Pancreas (tissue), 10 donors: ENCODE measurements at regions not wholly inside any gene's neighbourhood (a gene's known extent, or its start where the extent isn't known, plus 50 kb on each side); places are given as distances from the start of the nearest gene placed in this dataset.

ENCODE experiments used
- ATAC-seq, 4 donors: fragments of 200-7000 bp; cut with Tn5 transposase; one replicate each; pipeline versions ENCODE4 v1.8.0 to v1.9.1; 2020; ENCODE audit warnings: mild to moderate bottlenecking in 4 of 4, moderate library complexity in 4 of 4
- DNase-seq, 6 donors: peaks; one replicate each; pipeline ENCODE4 v3.0.0-alpha.2; 2020
- FAIRE-seq: peaks from 2 replicates; lab custom pipeline; 2012; peaks lifted over from hg19 to GRCh38; lab: Jason Lieb, UNC
- H3K27ac ChIP-seq, 4 donors: fragments of 200-600 bp; sonication (generic); 1 replicate in 3 of 4; 2 replicates in 1 of 4; pipeline versions ENCODE4 v1.5.0 to v1.8.0; 2020
- H3K27me3 ChIP-seq, 4 donors: fragments of 200-600 bp; one replicate each; pipeline ENCODE4 v1.8.0; 2021
- H3K36me3 ChIP-seq, 3 donors: fragments of 200-600 bp; sonication (generic) in 1 of 3; one replicate each; pipeline versions ENCODE4 v1.5.0 to v1.8.0; 2020 to 2021
- H3K4me1 ChIP-seq, 3 donors: fragments of 200-600 bp; one replicate each; pipeline ENCODE4 v1.8.0; 2021
- H3K4me3 ChIP-seq, 4 donors: fragments of 200-600 bp; sonication (generic) in 2 of 4; one replicate each; pipeline versions ENCODE4 v1.5.0 to v1.8.0; 2020 to 2021
- H3K9me3 ChIP-seq, 4 donors: fragments of 200-600 bp; one replicate each; pipeline ENCODE4 v1.8.0; 2021
- WGBS, 2 donors: extraction: QIAGEN DNeasy Blood & Tissue Kit; methylation state at CpG; one replicate each; pipeline ENCODE4 v1.1.7; 2013; 5-methylcytosine and 5-hydroxymethylcytosine counted together
- intact Hi-C, 3 donors: fragments of 100-400 bp; cut with DNase I; formaldehyde crosslinking; loops; one replicate each; pipeline versions ENCODE4 v1.11.1 to v1.14.2; 2022
- TF ChIP-seq, protein P1 (sequence below), 4 donors: fragments of 200-600 bp; sonication (generic) in 3 of 4; IDR thresholded peaks; one replicate each; pipeline versions ENCODE4 v1.5.0 to v1.8.0; 2021; ENCODE audit warnings: antibody characterized with exemption in 4 of 4
- donor health status: healthy with polysubstance abuse.
- donor health status: DM: no; HTN: no; CAD: no; lungs with moderate emphysema.
- donor health status: DM: no; HTN: no; CAD: no.
- donor health status: control.
- donor health status: control.
- donor health status: Bipolar disorder and iron deficiency.
- donor health status: DM: yes; HTN: yes; CAD: no.
- donor health status: DM: no; HTN: no; CAD: no.
- donor health status: DM: no; HTN: no; CAD: no.
- donor health status: DM: yes; HTN: yes; CAD: no.

DNA sequence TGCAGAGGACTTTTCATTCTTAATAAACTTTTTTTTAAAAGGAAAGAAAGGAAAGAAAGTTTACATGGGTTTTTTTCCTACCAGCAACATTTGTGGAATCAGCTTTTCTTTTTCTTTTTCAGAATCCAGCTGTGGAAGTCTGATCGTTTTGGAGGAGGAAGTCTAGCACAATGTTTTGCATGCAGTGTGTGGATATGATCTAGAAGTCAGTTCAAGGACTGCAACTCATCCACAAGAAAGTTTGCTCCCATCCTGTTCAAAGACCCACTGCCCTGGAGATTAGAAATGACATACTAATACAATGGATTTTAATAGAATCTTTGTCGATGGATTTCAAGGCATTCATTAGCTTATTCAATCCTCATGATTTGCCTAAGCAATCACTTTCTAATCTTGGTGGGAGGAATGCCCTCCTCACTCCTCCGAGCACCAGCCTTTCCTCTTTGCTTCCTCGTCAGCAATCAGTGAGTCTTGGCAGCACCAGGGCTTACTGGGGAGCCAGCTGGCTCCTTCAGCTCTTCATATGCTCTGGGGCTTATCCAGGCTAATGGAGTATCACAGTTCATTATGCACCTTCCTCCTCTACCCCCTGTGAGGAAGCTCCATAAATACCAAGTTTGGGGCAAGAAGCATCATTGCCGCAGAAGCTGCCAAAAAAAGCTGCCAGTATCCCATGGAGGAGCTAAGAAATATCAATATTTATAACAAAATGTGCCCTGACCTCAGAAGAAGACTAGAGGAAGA is 392.3 kb upstream of the PKN2 start:
- intact Hi-C loops = no loop called here
- Histone ChIP-seq H3K9me3 (no peaks in the 10 kb centered on the region), H3K27ac (no peak overlapping the region), H3K4me1 (peaks cover 0 to 7% (median 4%) of the 10 kb centered on the region in 3 donors), H3K4me3 (no peak overlapping the region), H3K36me3 (no peaks in the 10 kb centered on the region), H3K27me3 (no peaks in the 10 kb centered on the region)
- DNase-seq (peak in 1 of 6 donors; percentile 4), FAIRE-seq (no peak), ATAC-seq (peak in 2 of 4 donors; percentile 45 to 62)
- 57 to 62% methylated on average over 5 of the region's 5 CpGs for WGBS, 2 donors
- TF ChIP-seq, protein P1, sequence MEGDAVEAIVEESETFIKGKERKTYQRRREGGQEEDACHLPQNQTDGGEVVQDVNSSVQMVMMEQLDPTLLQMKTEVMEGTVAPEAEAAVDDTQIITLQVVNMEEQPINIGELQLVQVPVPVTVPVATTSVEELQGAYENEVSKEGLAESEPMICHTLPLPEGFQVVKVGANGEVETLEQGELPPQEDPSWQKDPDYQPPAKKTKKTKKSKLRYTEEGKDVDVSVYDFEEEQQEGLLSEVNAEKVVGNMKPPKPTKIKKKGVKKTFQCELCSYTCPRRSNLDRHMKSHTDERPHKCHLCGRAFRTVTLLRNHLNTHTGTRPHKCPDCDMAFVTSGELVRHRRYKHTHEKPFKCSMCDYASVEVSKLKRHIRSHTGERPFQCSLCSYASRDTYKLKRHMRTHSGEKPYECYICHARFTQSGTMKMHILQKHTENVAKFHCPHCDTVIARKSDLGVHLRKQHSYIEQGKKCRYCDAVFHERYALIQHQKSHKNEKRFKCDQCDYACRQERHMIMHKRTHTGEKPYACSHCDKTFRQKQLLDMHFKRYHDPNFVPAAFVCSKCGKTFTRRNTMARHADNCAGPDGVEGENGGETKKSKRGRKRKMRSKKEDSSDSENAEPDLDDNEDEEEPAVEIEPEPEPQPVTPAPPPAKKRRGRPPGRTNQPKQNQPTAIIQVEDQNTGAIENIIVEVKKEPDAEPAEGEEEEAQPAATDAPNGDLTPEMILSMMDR (IDR thresholded peaks at IDR 0.05) = no peak

DNA sequence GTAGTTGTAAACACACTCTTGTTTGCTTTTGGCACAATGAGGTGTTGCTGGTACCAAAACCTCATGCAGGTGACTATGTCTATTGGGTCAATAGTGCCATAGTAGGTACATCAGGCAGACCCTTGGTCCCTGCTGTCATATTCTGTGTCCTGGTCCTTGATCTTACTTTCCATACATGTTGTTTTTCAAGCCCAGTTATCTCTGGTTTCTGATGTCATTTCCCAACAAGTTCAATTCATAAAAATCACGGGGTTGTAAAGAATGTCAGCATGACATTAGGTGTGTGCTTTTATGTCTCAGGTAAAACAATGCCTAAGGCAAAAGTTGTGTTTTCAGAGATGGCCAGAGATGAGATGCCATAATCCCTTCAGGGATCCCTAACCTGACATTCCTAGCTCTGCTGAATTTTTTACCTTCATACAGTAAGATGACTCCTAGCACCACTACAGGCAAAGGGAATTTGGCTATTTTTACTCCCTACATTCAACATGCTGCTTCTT is 390.3 kb upstream of the PKN2 start:
- H3K4me3 ChIP-seq = no peak overlapping the region
- 84 to 91% methylated on average over 1 of the region's 1 CpG for WGBS, 2 donors
- no peak for FAIRE-seq
- H3K27me3 ChIP-seq = no peaks in the 10 kb centered on the region
- intact Hi-C loops = no loop called here
- TF ChIP-seq, protein P1 (IDR thresholded peaks at IDR 0.05) = no peak
- peaks cover 0 to 7% (median 4%) of the 10 kb centered on the region in 3 donors for H3K4me1 ChIP-seq
- H3K36me3 ChIP-seq = no peaks in the 10 kb centered on the region
- no peak for DNase-seq
- no peaks in the 10 kb centered on the region for H3K9me3 ChIP-seq
- no peak overlapping the region for H3K27ac ChIP-seq
- ATAC-seq = no peak

- FAIRE-seq = no peak
- 91 to 96% methylated on average over 2 of the region's 2 CpGs for WGBS, 2 donors
Measured at GRCh38 chr1:88296227-88296626, 387.8 kb upstream of the PKN2 start.

GRCh38 chr1:88296642-88297041 is 387.4 kb upstream of the PKN2 start:
- Histone ChIP-seq H3K9me3 (no peaks in the 10 kb centered on the region), H3K4me1 (no peaks in the 10 kb centered on the region), H3K27me3 (no peaks in the 10 kb centered on the region), H3K36me3 (no peaks in the 10 kb centered on the region), H3K27ac (no peak overlapping the region), H3K4me3 (no peak overlapping the region)
- intact Hi-C loops = no loop called here
- WGBS, 2 donors = 85 to 90% methylated on average over 2 of the region's 2 CpGs
- ATAC-seq = no peak
- TF ChIP-seq, protein P1 (IDR thresholded peaks at IDR 0.05) = no peak
- no peak for DNase-seq
- no peak for FAIRE-seq

More at GRCh38 chr1:88296227-88296626, 387.8 kb upstream of the PKN2 start:
- intact Hi-C loops = no loop called here
- TF ChIP-seq, protein P1 (IDR thresholded peaks at IDR 0.05) = no peak
- DNase-seq (no peak), ATAC-seq (no peak)
- Histone ChIP-seq H3K4me1 (no peaks in the 10 kb centered on the region), H3K4me3 (no peak overlapping the region), H3K9me3 (no peaks in the 10 kb centered on the region), H3K27me3 (no peaks in the 10 kb centered on the region), H3K36me3 (no peaks in the 10 kb centered on the region), H3K27ac (no peak overlapping the region)

DNA sequence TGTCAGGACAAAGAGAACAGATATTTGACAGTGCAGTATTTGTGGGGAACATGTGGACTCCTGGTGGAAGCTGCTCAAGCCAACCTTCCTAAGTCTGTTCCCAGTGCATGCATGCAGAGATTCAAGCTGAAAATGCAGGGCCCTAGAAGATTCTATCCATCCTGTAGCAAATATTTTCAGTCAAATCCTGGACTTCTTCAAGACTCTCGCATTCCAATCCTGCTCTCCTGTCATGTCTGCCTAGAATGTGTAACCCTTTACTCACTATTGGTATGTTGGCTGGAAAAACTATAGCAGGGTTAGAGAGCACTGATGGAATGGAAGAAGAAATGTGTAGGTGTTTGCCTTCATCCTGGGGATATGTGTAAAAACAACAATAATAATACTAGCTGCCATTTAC is 385.6 kb upstream of the PKN2 start:
- intact Hi-C loops = no loop called here
- FAIRE-seq (no peak), ATAC-seq (no peak), DNase-seq (no peak)
- no peak overlapping the region for H3K4me3 ChIP-seq
- no peaks in the 10 kb centered on the region for H3K27me3 ChIP-seq
- WGBS, 2 donors = 71 to 88% methylated on average over 1 of the region's 1 CpG
- no peaks in the 10 kb centered on the region for H3K36me3 ChIP-seq
- no peaks in the 10 kb centered on the region for H3K4me1 ChIP-seq
- H3K9me3 ChIP-seq = no peaks in the 10 kb centered on the region
- TF ChIP-seq, protein P1 (IDR thresholded peaks at IDR 0.05) = no peak
- no peak overlapping the region for H3K27ac ChIP-seq
